Hepatocyte (in vitro differentiated cells): ENCODE measurements at regions not wholly inside any gene's neighbourhood (a gene's known extent, or its start where the extent isn't known, plus 50 kb on each side); places are given as distances from the start of the nearest gene placed in this dataset.

Experiments used
- DNase-seq: peaks from one replicate; pipeline ENCODE4 v3.0.0-alpha.2; 2016; ENCODE audit warnings: low spot score
- H2AFZ ChIP-seq: fragments of 200-600 bp; sonication (generic); 2 replicates; pipeline ENCODE4 v1.6.0; 2016; ENCODE audit warnings: antibody characterized with exemption, mild to moderate bottlenecking
- H3K27ac ChIP-seq: fragments of 200-600 bp; sonication (generic); 2 replicates; pipeline ENCODE4 v1.5.1; 2016; ENCODE audit warnings: mild to moderate bottlenecking
- H3K27me3 ChIP-seq: fragments of 200-600 bp; sonication (generic); 2 replicates; pipeline ENCODE4 v1.6.1; 2016
- H3K36me3 ChIP-seq: fragments of 200-600 bp; sonication (generic); replicated peaks from 2 replicates; pipeline ENCODE4 v1.5.1; 2016; ENCODE audit warnings: low read depth; ENCODE audit not compliant: insufficient read depth
- H3K4me1 ChIP-seq: fragments of 200-600 bp; sonication (generic); 2 replicates; pipeline ENCODE4 v1.5.1; 2016; ENCODE audit warnings: mild to moderate bottlenecking, moderate library complexity; ENCODE audit not compliant: insufficient read depth
- H3K4me2 ChIP-seq: fragments of 200-600 bp; sonication (generic); 2 replicates; pipeline ENCODE4 v1.6.0; 2016
- H3K4me3 ChIP-seq: fragments of 200-600 bp; sonication (generic); 2 replicates; pipeline ENCODE4 v1.5.1; 2016; ENCODE audit warnings: mild to moderate bottlenecking
- H3K79me2 ChIP-seq: fragments of 200-600 bp; sonication (generic); 2 replicates; pipeline ENCODE4 v1.6.0; 2017; ENCODE audit warnings: mild to moderate bottlenecking
- H3K9me2 ChIP-seq: fragments of 200-600 bp; sonication (generic); replicated peaks from 2 replicates; pipeline ENCODE4 v1.6.0; 2017; ENCODE audit warnings: mild to moderate bottlenecking; ENCODE audit not compliant: insufficient read depth
- H3K9me3 ChIP-seq: fragments of 200-600 bp; sonication (generic); 2 replicates; pipeline ENCODE4 v1.5.1; 2016; ENCODE audit warnings: low read depth, mild to moderate bottlenecking
- H4K20me1 ChIP-seq: fragments of 200-600 bp; sonication (generic); 2 replicates; pipeline ENCODE4 v1.6.0; 2016; ENCODE audit warnings: mild to moderate bottlenecking; ENCODE audit not compliant: insufficient read depth, poor library complexity, severe bottlenecking
- CTCF ChIP-seq: fragments of 200-600 bp; sonication (generic); IDR thresholded peaks from 2 replicates; pipeline ENCODE4 v1.5.1; 2016; ENCODE audit warnings: antibody characterized with exemption, mild to moderate bottlenecking; ENCODE audit not compliant: poor library complexity
- EZH2 ChIP-seq: fragments of 200-600 bp; sonication (generic); IDR thresholded peaks from 2 replicates; pipeline ENCODE4 v1.6.1; 2016; ENCODE audit warnings: antibody characterized with exemption, mild to moderate bottlenecking, borderline replicate concordance
- EZH2phosphoT487 ChIP-seq: fragments of 200-600 bp; sonication (generic); IDR thresholded peaks from one replicate; pipeline ENCODE4 v1.6.1; 2018; ENCODE audit warnings: antibody characterized with exemption, mild to moderate bottlenecking, low read depth, moderate library complexity; ENCODE audit not compliant: unreplicated experiment, severe bottlenecking
- WGBS: methylation state at CpG from one replicate; pipeline ENCODE4 v1.1.6; 2016; ENCODE audit warnings: low lambda C conversion rate; ENCODE audit errors: missing lambda C conversion rate; 5-methylcytosine and 5-hydroxymethylcytosine counted together

- H3K36me3 ChIP-seq: no peaks in the 10 kb centered on the region
- H3K4me1 ChIP-seq: no peaks in the 10 kb centered on the region
- H3K27ac ChIP-seq: no peak overlapping the region
- TF ChIP-seq EZH2: no peak
- no peak for TF ChIP-seq CTCF
- TF ChIP-seq EZH2phosphoT487: no peak
- no peak overlapping the region for H2AFZ ChIP-seq
- no peaks in the 10 kb centered on the region for H3K27me3 ChIP-seq
- DNase-seq: no peak
- H3K79me2 ChIP-seq: no peaks in the 10 kb centered on the region
- H3K9me3 ChIP-seq: no peaks in the 10 kb centered on the region
- H3K4me2 ChIP-seq: no peak overlapping the region
- WGBS: 96% methylated on average over 29 of the region's 53 CpGs
- no peaks in the 10 kb centered on the region for H3K9me2 ChIP-seq
- H4K20me1 ChIP-seq: no peaks in the 10 kb centered on the region
- no peak overlapping the region for H3K4me3 ChIP-seq
Observed at GRCh38 chrX:99371976-99372595, 1038.0 kb downstream of the PCDH19 start.

GRCh38 chrX:99353412-99353811, 1056.7 kb downstream of the PCDH19 start:
- 65% methylated on average over 1 of the region's 1 CpG for WGBS
- Histone ChIP-seq H3K27me3 (no peaks in the 10 kb centered on the region), H3K4me3 (no peak overlapping the region), H3K27ac (no peak overlapping the region), H3K79me2 (no peaks in the 10 kb centered on the region), H2AFZ (no peak overlapping the region), H4K20me1 (no peaks in the 10 kb centered on the region), H3K9me2 (no peaks in the 10 kb centered on the region), H3K4me2 (no peak overlapping the region), H3K4me1 (no peaks in the 10 kb centered on the region), H3K9me3 (peaks cover 6% of the 10 kb centered on the region), H3K36me3 (no peaks in the 10 kb centered on the region)
- DNase-seq: peak; percentile 23
- TF ChIP-seq EZH2 (no peak), CTCF (no peak), EZH2phosphoT487 (no peak)

DNA sequence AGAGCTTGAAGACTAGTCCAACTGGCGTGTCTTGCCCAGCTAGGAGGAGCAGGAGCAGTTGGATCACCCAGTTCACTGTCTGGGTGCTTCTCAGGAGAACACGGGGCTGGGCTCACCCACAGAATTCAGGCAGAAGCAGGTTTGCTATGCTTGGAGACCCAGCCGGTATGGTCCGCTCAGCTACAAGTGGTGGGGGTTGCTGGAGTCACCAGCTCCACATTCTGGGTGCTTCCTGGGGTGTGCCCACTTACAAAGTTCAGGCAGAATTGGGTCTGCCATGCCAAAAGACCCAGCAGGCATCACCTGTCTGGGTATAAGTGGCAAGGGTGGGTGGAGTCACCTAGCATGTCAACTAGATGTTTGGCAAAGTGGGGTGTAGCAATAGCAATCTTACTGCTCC, 1061.8 kb downstream of the PCDH19 start:
- no peaks in the 10 kb centered on the region for H4K20me1 ChIP-seq
- H2AFZ ChIP-seq: no peak overlapping the region
- H3K27me3 ChIP-seq: no peaks in the 10 kb centered on the region
- no peaks in the 10 kb centered on the region for H3K4me1 ChIP-seq
- H3K4me2 ChIP-seq: no peak overlapping the region
- H3K79me2 ChIP-seq: no peaks in the 10 kb centered on the region
- no peak overlapping the region for H3K4me3 ChIP-seq
- no peaks in the 10 kb centered on the region for H3K9me2 ChIP-seq
- H3K36me3 ChIP-seq: no peaks in the 10 kb centered on the region
- TF ChIP-seq EZH2phosphoT487 (no peak), EZH2 (no peak), CTCF (no peak)
- no peak for DNase-seq
- H3K27ac ChIP-seq: no peak overlapping the region
- H3K9me3 ChIP-seq: peaks cover 6% of the 10 kb centered on the region
- WGBS: 85% methylated on average over 4 of the region's 4 CpGs

GRCh38 chrX:99308302-99308701, 1101.8 kb downstream of the PCDH19 start:
- Histone ChIP-seq H3K27ac (no peak overlapping the region), H3K9me3 (no peaks in the 10 kb centered on the region), H3K27me3 (no peaks in the 10 kb centered on the region), H3K9me2 (no peaks in the 10 kb centered on the region), H3K4me2 (no peak overlapping the region), H3K79me2 (no peaks in the 10 kb centered on the region), H3K4me3 (no peak overlapping the region), H2AFZ (no peak overlapping the region), H4K20me1 (no peaks in the 10 kb centered on the region), H3K4me1 (no peaks in the 10 kb centered on the region), H3K36me3 (no peaks in the 10 kb centered on the region)
- no peak for TF ChIP-seq EZH2
- no peak for TF ChIP-seq EZH2phosphoT487
- no peak for TF ChIP-seq CTCF
- DNase-seq: no peak
